OCI-LY7 (cell line): ENCODE measurements at regions not wholly inside any gene's neighbourhood (a gene's known extent, or its start where the extent isn't known, plus 50 kb on each side); places are given as distances from the start of the nearest gene placed in this dataset.

ENCODE experiments used
- BruUV-seq: library from RNA; stranded (reverse); fragments of 400-500 nt; replicated peaks from 2 replicates; lab custom pipeline; 2021; lab: Mats Ljungman, UMichigan
- CTCF ChIA-PET: fragments of 300-600 bp; sonication (Branson Sonifier 250); formaldehyde crosslinking; loops from one replicate; lab custom pipeline; 2022; ENCODE audit warnings: antibody characterized with exemption; ENCODE audit not compliant: unreplicated experiment; lab: Charles Lee
- POLR2A ChIA-PET: fragments of 300-600 bp; sonication (Branson Sonifier 250); formaldehyde crosslinking; loops from one replicate; lab custom pipeline; 2022; ENCODE audit warnings: antibody characterized with exemption; lab: Charles Lee
- DNase-seq: peaks from one replicate; pipeline ENCODE4 v3.0.0-alpha.2; 2015; ENCODE audit warnings: low spot score
- H2AFZ ChIP-seq: fragments of 200-600 bp; sonication (generic), shearing (Covaris generic); 2 replicates; pipeline ENCODE4 v1.6.1; 2014; ENCODE audit warnings: mild to moderate bottlenecking, antibody characterized with exemption, low read length, moderate library complexity
- H3K27ac ChIP-seq: fragments of 200-600 bp; sonication (generic); 2 replicates; pipeline ENCODE4 v1.5.1; 2014; ENCODE audit warnings: mixed run types, low read depth, mild to moderate bottlenecking, moderate library complexity, low read length, inconsistent platforms; ENCODE audit not compliant: poor library complexity, severe bottlenecking
- H3K36me3 ChIP-seq: fragments of 200-600 bp; sonication (generic); 2 replicates; pipeline ENCODE4 v1.6.1; 2014; ENCODE audit warnings: mild to moderate bottlenecking, antibody characterized with exemption, low read length, moderate library complexity, mixed read lengths; ENCODE audit not compliant: insufficient read depth
- H3K4me1 ChIP-seq: fragments of 200-600 bp; sonication (generic); 2 replicates; pipeline ENCODE4 v1.5.1; 2014; ENCODE audit warnings: mild to moderate bottlenecking, low read length; ENCODE audit not compliant: insufficient read depth, poor library complexity, severe bottlenecking
- H3K4me2 ChIP-seq: fragments of 200-600 bp; sonication (generic); 2 replicates; pipeline ENCODE4 v1.6.1; 2014; ENCODE audit warnings: mild to moderate bottlenecking, low read length
- H3K4me3 ChIP-seq: fragments of 200-600 bp; sonication (generic); 2 replicates; pipeline ENCODE4 v1.5.1; 2014; ENCODE audit warnings: mild to moderate bottlenecking, low read depth, low read length; ENCODE audit not compliant: poor library complexity, severe bottlenecking
- H3K79me2 ChIP-seq: fragments of 200-600 bp; sonication (generic); 2 replicates; pipeline ENCODE4 v1.6.1; 2016; ENCODE audit warnings: low read depth, mild to moderate bottlenecking, low read length, moderate library complexity, mixed read lengths; ENCODE audit not compliant: insufficient read depth
- H3K9me2 ChIP-seq: fragments of 200-600 bp; sonication (generic); 2 replicates; pipeline ENCODE4 v1.6.1; 2016; ENCODE audit warnings: mild to moderate bottlenecking, low read length, mixed read lengths; ENCODE audit not compliant: insufficient read depth
- H3K9me3 ChIP-seq: fragments of 200-600 bp; sonication (generic); 2 replicates; pipeline ENCODE4 v1.6.1; 2014; ENCODE audit warnings: mild to moderate bottlenecking, mixed run types, low read length, mixed read lengths
- H4K20me1 ChIP-seq: fragments of 200-600 bp; sonication (generic); 2 replicates; pipeline ENCODE4 v1.6.1; 2014; ENCODE audit warnings: mild to moderate bottlenecking, antibody characterized with exemption, low read length, moderate library complexity, mixed read lengths; ENCODE audit not compliant: insufficient read depth
- CTCF ChIP-seq: fragments of 200-600 bp; sonication (generic); conservative IDR thresholded peaks from 2 replicates; pipeline ENCODE4 v1.5.1; 2014; ENCODE audit warnings: mild to moderate bottlenecking, antibody characterized with exemption, low read length, moderate library complexity, mixed read lengths
- EZH2phosphoT487 ChIP-seq: fragments of 200-600 bp; sonication (generic); IDR thresholded peaks from 2 replicates; pipeline ENCODE4 v1.6.1; 2018; ENCODE audit warnings: low read depth, borderline replicate concordance, mild to moderate bottlenecking, mixed run types, antibody characterized with exemption, low read length, moderate library complexity, mixed read lengths
- intact Hi-C: fragments of 100-400 bp; cut with micrococcal nuclease; formaldehyde crosslinking; loops from one replicate; pipeline ENCODE4 v1.10.0; 2022; ENCODE audit not compliant: unreplicated experiment

- Histone ChIP-seq H3K9me3 (no peaks in the 10 kb centered on the region), H3K36me3 (no peaks in the 10 kb centered on the region), H3K27ac (no peak overlapping the region), H2AFZ (no peak overlapping the region), H4K20me1 (no peaks in the 10 kb centered on the region), H3K9me2 (no peaks in the 10 kb centered on the region), H3K79me2 (no peaks in the 10 kb centered on the region), H3K4me1 (no peaks in the 10 kb centered on the region), H3K4me2 (no peak overlapping the region), H3K4me3 (no peak overlapping the region)
- TF ChIP-seq EZH2phosphoT487 (no peak), CTCF (no peak)
- intact Hi-C loops, result no loop called here
- DNase-seq, result no peak
- CTCF ChIA-PET, result no interaction called here
- POLR2A ChIA-PET, result interaction anchor here (0.6 to 1.4 kb wide), 3 partner anchors 10 to 49 kb away, joined by 3 to 5 read pairs (median 3); no protein-coding TSS in a partner anchor
- BruUV-seq, result no TSS peak
Observed at GRCh38 chr5:18977880-18978279, 1010.1 kb downstream of the CDH18 start.

GRCh38 chr5:18984559-18985080 lies 1003.4 kb downstream of the CDH18 start:
- ChIA-PET POLR2A (no interaction called here), CTCF (no interaction called here)
- Histone ChIP-seq H3K27ac (no peak overlapping the region), H3K4me1 (no peaks in the 10 kb centered on the region), H4K20me1 (no peaks in the 10 kb centered on the region), H2AFZ (no peak overlapping the region), H3K36me3 (no peaks in the 10 kb centered on the region), H3K9me3 (no peaks in the 10 kb centered on the region), H3K9me2 (no peaks in the 10 kb centered on the region), H3K79me2 (no peaks in the 10 kb centered on the region), H3K4me3 (no peak overlapping the region), H3K4me2 (no peak overlapping the region)
- intact Hi-C loops, result no loop called here
- BruUV-seq, result no TSS peak
- no peak for DNase-seq
- no peak for TF ChIP-seq EZH2phosphoT487
- no peak for TF ChIP-seq CTCF

GRCh38 chr5:18985171-18985758 lies 1002.7 kb downstream of the CDH18 start:
- no peak for DNase-seq
- Histone ChIP-seq H3K4me1 (no peaks in the 10 kb centered on the region), H3K4me3 (no peak overlapping the region), H3K27ac (no peak overlapping the region), H4K20me1 (no peaks in the 10 kb centered on the region), H3K79me2 (no peaks in the 10 kb centered on the region), H2AFZ (no peak overlapping the region), H3K4me2 (no peak overlapping the region), H3K9me3 (no peaks in the 10 kb centered on the region), H3K9me2 (no peaks in the 10 kb centered on the region), H3K36me3 (no peaks in the 10 kb centered on the region)
- ChIA-PET POLR2A (no interaction called here), CTCF (no interaction called here)
- TF ChIP-seq EZH2phosphoT487 (no peak), CTCF (no peak)
- BruUV-seq, result no TSS peak
- intact Hi-C loops, result no loop called here
